ENCODE measurements at regions not wholly inside any gene's neighbourhood (a gene's known extent, or its start where the extent isn't known, plus 50 kb on each side); places are given as distances from the start of the nearest gene placed in this dataset.

- Mint-ChIP-seq H3K27ac (no peak overlapping the region), H3K4me3 (no peak overlapping the region), H3K36me3 (no peaks in the 10 kb centered on the region), H3K9me3 (peaks cover 7% of the 10 kb centered on the region), H3K4me1 (peaks cover 27% of the 10 kb centered on the region), H3K27me3 (ENCODE audit: low read depth) (no peaks in the 10 kb centered on the region)
- CTCF ChIA-PET = no interaction called here
- ATAC-seq (no peak), DNase-seq (ENCODE audit: low spot score) (no peak)
- POLR2A ChIA-PET = no interaction called here
- TF ChIP-seq ARID4B (CRISPR knock-in tag; IDR thresholded peaks at IDR 0.05; ENCODE audit: borderline replicate concordance) (no peak), EMX1 (CRISPR knock-in tag; IDR thresholded peaks at IDR 0.05) (no peak), TEAD4 (CRISPR knock-in tag; IDR thresholded peaks at IDR 0.05) (no peak), MXD4 (CRISPR knock-in tag; IDR thresholded peaks at IDR 0.05; ENCODE audit: borderline replicate concordance) (no peak), GRHL2 (CRISPR knock-in tag; IDR thresholded peaks at IDR 0.05; ENCODE audit: insufficient replicate concordance, severe bottlenecking) (no peak), STAT6 (CRISPR knock-in tag; conservative IDR thresholded peaks at IDR 0.05; ENCODE audit: low read depth) (no peak), ZNF263 (CRISPR knock-in tag; IDR thresholded peaks at IDR 0.05; ENCODE audit: low read depth) (no peak), ZNF512 (CRISPR knock-in tag; IDR thresholded peaks at IDR 0.05; ENCODE audit: borderline replicate concordance) (no peak), MAX (CRISPR knock-in tag; IDR thresholded peaks at IDR 0.05) (no peak), ZBTB43 (CRISPR knock-in tag; IDR thresholded peaks at IDR 0.05) (no peak), NFATC4 (CRISPR knock-in tag; IDR thresholded peaks at IDR 0.05) (no peak), ZBTB21 (CRISPR knock-in tag; IDR thresholded peaks at IDR 0.05; ENCODE audit: borderline replicate concordance) (no peak), ERG (CRISPR knock-in tag; IDR thresholded peaks at IDR 0.05) (no peak), ZMAT4 (CRISPR knock-in tag; IDR thresholded peaks at IDR 0.05) (no peak), E2F1 (CRISPR knock-in tag; IDR thresholded peaks at IDR 0.05) (no peak), CTCF (IDR thresholded peaks at IDR 0.05) (no peak), AR (CRISPR knock-in tag; IDR thresholded peaks at IDR 0.05) (no peak)
Observed at GRCh38 chr10:22833781-22834180, 94.1 kb upstream of the ARMC3 start.
